Stimulated activated CD4-positive, alpha-beta T cell treated with anti-CD3 and anti-CD28 coated beads, Interleukin-12 subunit alpha, Interleukin-12 subunit beta, amount 100 ng/mL, for 4 hours (primary cell): ENCODE measurements at regions not wholly inside any gene's neighbourhood (a gene's known extent, or its start where the extent isn't known, plus 50 kb on each side); places are given as distances from the start of the nearest gene placed in this dataset.
A peak's percentile ranks its signal among the peaks of the same experiment; 100 is the strongest.

ENCODE experiments used
- DNase-seq: peaks from one replicate; pipeline ENCODE4 v3.0.0-alpha.2; 2020

DNA sequence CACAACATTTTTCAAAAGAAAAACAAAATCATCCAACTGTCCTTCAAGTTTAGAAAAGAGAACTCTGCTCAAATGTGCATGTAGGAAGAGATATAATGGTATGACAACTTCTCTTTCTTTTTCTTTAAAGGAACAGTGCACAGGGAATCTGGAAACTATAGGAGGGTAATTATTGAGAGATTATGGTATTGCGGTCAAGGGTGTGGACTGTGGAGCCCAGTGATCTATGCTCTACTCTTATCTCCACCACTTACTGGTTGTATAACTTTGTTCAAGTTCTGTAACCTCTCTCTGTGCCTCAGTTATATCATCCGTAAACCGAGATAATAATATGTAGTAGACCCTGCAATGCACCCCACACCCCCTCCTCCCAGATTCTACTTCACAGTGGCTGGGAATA, 69.8 kb upstream of the PCGF5 start:
- DNase-seq, result no peak

DNA sequence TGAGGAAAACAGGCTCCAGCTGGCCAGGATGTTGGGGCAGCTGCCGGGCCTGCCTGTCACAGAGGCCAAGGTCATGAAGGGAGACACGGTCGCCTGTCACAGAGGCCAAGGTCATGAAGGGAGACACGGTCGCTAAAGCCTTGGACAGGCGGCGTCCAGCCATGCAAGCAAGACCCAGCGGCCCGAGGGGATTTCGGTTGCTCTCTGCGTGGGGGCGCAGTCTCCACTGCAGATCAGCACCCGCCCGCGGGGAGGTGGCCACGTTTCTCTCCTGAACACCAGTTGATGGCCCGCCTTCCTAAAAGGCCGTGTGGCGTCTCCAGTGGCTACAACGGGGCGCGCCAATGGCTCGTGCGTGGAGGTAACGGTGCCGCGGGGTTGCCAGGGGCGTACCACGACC, 67.0 kb upstream of the PCGF5 start:
- DNase-seq, result no peak

- no peak for DNase-seq
Observed at GRCh38 chr10:91154842-91155241, 65.6 kb upstream of the PCGF5 start.

GRCh38 chr10:91156196-91156595, 64.3 kb upstream of the PCGF5 start:
- DNase-seq, result no peak

- no peak for DNase-seq
Observed at GRCh38 chr10:91159254-91159783, 61.1 kb upstream of the PCGF5 start.

GRCh38 chr10:91162050-91162494, 58.4 kb upstream of the PCGF5 start:
- DNase-seq, result no peak

- DNase-seq, result peak; percentile 65
Observed at GRCh38 chr10:91162495-91163268, 57.8 kb upstream of the PCGF5 start.

GRCh38 chr10:91163269-91163868, 57.1 kb upstream of the PCGF5 start:
- peak; percentile 62 for DNase-seq

DNA sequence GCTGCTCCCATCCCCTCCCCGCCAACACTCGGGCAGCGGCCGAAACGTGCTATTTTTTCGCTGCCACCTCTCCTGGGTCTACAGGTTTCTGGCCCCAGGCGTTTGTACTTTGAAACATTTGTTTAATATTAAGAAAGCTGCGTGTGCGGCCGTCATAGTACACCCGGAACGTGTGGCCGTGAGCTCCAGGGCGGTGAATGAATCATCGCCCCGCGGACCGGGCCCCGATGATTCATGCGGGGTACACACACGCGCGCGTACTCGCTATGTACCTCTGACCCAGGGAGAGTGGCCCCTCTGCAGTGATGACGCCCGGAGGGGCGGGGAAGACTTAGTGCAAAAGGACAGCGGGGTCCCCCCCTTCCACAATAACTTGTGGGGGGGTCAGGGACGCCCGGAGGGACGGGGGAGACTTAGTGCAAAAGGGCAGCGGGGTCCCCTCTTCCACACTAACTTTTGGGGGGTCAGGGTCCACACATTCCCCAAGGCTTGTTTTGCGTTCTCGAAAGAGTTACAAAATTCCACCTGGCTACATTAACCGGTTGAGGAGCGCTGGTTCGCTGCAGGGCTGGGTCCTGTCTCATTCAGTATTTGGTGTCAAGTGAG, 56.5 kb upstream of the PCGF5 start:
- DNase-seq, result peak; percentile 64

DNA sequence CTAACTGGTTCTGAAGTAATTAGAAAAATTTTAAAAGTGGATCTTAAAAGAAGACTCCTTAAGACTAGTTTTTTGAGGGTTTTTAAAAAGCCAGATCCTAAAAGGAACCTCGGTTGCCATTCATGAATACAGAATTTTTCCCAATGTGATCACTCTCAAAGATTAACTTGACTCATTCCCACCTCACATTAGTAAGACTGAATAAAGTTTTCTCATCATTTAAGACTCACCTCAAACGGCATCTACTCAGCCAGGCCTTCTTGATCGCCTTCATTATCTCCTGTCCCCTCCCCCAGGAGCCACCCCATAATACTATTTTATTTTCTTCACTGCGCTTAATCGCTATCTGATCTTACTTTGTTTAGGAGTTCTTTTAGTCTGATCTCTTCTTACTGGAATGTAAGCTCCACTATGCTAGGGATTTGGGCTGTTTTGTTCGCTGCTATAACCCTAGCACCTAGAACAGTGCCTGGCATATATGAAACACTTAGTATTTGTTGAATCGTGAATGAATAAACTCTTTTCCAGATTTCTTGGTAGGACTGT, 55.9 kb upstream of the PCGF5 start:
- DNase-seq, result no peak

DNA sequence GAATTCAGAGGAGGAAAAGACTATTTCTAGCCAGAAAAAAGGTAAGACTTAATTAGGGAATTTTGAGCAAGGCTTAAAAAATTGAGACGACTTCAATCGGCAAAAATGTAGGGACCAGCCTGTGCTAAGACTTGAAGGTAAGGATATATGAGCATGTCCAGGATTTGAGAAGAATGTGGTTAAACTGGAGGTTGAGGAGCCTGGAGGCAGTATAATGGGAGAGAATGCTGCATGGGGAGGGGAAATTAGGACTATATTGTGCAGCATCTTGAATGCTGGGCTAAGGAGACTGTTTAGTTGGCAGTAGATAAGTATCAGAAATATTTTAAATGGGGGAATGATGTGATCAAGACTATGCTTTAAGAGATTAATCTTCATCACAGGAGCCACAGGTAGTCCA, 53.1 kb upstream of the PCGF5 start:
- no peak for DNase-seq

- DNase-seq, result no peak
Observed at GRCh38 chr10:91170418-91170817, 50.0 kb upstream of the PCGF5 start.
